Esophagus muscularis mucosa (tissue), 4 donors: ENCODE measurements at regions not wholly inside any gene's neighbourhood (a gene's known extent, or its start where the extent isn't known, plus 50 kb on each side); places are given as distances from the start of the nearest gene placed in this dataset.
A peak's percentile ranks its signal among the peaks of the same experiment; 100 is the strongest.

Experiments
- DNase-seq: peaks from one replicate; pipeline ENCODE4 v3.0.0-alpha.2; 2017; ENCODE audit errors: extremely low spot score
- H3K27ac ChIP-seq, 4 donors: fragments of 200-600 bp; sonication (generic); replicated peaks in 1 of 4; 1 replicate in 3 of 4; 2 replicates in 1 of 4; pipeline ENCODE4 v1.5.1; 2016 to 2019; ENCODE audit warnings: mild to moderate bottlenecking in 1 of 4
- H3K27me3 ChIP-seq, 4 donors: fragments of 200-600 bp; sonication (generic); one replicate each; pipeline versions ENCODE4 v1.5.1 to v1.6.0; 2016 to 2019
- H3K36me3 ChIP-seq, 4 donors: fragments of 200-600 bp; sonication (generic); one replicate each; pipeline ENCODE4 v1.5.1; 2016 to 2019
- H3K4me1 ChIP-seq, 4 donors: fragments of 200-600 bp; sonication (generic); one replicate each; pipeline ENCODE4 v1.5.1; 2016 to 2019
- H3K4me3 ChIP-seq, 4 donors: fragments of 200-600 bp; sonication (generic); 1 replicate in 2 of 4; 2 replicates in 2 of 4; pipeline ENCODE4 v1.5.1; 2016 to 2019; ENCODE audit warnings: mild to moderate bottlenecking in 4 of 4, moderate library complexity in 1 of 4
- H3K9me3 ChIP-seq, 4 donors: fragments of 200-600 bp; sonication (generic); 1 replicate in 3 of 4; 2 replicates in 1 of 4; pipeline ENCODE4 v1.5.1; 2016 to 2019
- EP300 ChIP-seq: sonication (generic); formaldehyde crosslinking; IDR thresholded peaks from one replicate; pipeline ENCODE4 v1.6.1; 2017; ENCODE audit warnings: antibody characterized with exemption
- POLR2A ChIP-seq: fragments of 450-650 bp; IDR thresholded peaks from one replicate; pipeline ENCODE4 v1.6.1; 2017; ENCODE audit warnings: antibody characterized with exemption, moderate library complexity, mild to moderate bottlenecking, low read depth
- POLR2AphosphoS5 ChIP-seq, 2 donors: sonication (generic); formaldehyde crosslinking; IDR thresholded peaks; one replicate each; pipeline ENCODE4 v1.6.1; 2017; ENCODE audit warnings: antibody characterized with exemption in 2 of 2
- WGBS: methylation state at CpG from one replicate; pipeline ENCODE4 v1.1.5; 2018; 5-methylcytosine and 5-hydroxymethylcytosine counted together
- intact Hi-C: fragments of 100-400 bp; cut with DNase I; formaldehyde crosslinking; loops from one replicate; pipeline ENCODE4 v1.15.1; 2023
- TF ChIP-seq, protein P1 (sequence below), 3 experiments: fragments of 200-600 bp in 2 of 3; fragments of 450-650 bp in 1 of 3; sonication (generic) in 2 of 3; IDR thresholded peaks; one replicate each; pipeline ENCODE4 v1.5.1; 2017 to 2019; ENCODE audit warnings: antibody characterized with exemption in 3 of 3, mild to moderate bottlenecking in 2 of 3, moderate library complexity in 1 of 3

DNA sequence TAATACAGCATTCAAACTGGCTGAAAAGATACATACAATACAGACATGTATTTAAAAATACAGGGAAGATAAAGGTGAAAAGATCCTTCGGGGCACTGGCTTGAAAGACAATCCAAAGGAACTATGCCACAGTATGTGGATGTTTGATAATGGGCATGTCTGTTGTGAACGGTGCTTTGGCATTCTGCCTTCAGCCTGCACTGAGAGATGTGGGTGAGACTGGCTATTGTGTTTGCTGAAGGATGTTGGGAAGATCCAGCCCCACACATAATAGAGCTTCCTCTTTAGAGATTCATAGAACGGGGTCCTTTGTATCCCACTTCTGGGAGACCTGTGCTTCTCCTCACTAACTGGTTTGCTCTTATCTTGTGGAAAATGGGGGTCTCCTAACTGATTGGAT is 65.1 kb upstream of the CXCR4 start:
- WGBS: 63% methylated on average over 3 of the region's 3 CpGs
- Histone ChIP-seq H3K27ac (no peak overlapping the region), H3K9me3 (peaks cover 0 to 9% (median 4%) of the 10 kb centered on the region in 4 donors), H3K27me3 (no peaks in the 10 kb centered on the region), H3K36me3 (no peaks in the 10 kb centered on the region), H3K4me3 (no peak overlapping the region), H3K4me1 (no peaks in the 10 kb centered on the region)
- DNase-seq: peak; percentile 53
- intact Hi-C loops: no loop called here
- no peak for TF ChIP-seq POLR2AphosphoS5 (IDR thresholded peaks at IDR 0.05)
- TF ChIP-seq POLR2A: no peak
- TF ChIP-seq, protein P1, sequence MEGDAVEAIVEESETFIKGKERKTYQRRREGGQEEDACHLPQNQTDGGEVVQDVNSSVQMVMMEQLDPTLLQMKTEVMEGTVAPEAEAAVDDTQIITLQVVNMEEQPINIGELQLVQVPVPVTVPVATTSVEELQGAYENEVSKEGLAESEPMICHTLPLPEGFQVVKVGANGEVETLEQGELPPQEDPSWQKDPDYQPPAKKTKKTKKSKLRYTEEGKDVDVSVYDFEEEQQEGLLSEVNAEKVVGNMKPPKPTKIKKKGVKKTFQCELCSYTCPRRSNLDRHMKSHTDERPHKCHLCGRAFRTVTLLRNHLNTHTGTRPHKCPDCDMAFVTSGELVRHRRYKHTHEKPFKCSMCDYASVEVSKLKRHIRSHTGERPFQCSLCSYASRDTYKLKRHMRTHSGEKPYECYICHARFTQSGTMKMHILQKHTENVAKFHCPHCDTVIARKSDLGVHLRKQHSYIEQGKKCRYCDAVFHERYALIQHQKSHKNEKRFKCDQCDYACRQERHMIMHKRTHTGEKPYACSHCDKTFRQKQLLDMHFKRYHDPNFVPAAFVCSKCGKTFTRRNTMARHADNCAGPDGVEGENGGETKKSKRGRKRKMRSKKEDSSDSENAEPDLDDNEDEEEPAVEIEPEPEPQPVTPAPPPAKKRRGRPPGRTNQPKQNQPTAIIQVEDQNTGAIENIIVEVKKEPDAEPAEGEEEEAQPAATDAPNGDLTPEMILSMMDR (IDR thresholded peaks at IDR 0.05): no peak
- TF ChIP-seq EP300: no peak

GRCh38 chr2:136182315-136182714 is 64.4 kb upstream of the CXCR4 start:
- Histone ChIP-seq H3K27ac (no peak overlapping the region), H3K27me3 (no peaks in the 10 kb centered on the region), H3K4me1 (no peaks in the 10 kb centered on the region), H3K9me3 (peaks cover 0 to 9% (median 4%) of the 10 kb centered on the region in 4 donors), H3K4me3 (no peak overlapping the region), H3K36me3 (no peaks in the 10 kb centered on the region)
- TF ChIP-seq, protein P1 (IDR thresholded peaks at IDR 0.05): no peak
- TF ChIP-seq POLR2AphosphoS5 (IDR thresholded peaks at IDR 0.05) (no peak), EP300 (no peak), POLR2A (no peak)
- intact Hi-C loops: no loop called here
- peak; percentile 60 for DNase-seq

GRCh38 chr2:136179602-136179975 is 61.6 kb upstream of the CXCR4 start:
- intact Hi-C loops: no loop called here
- Histone ChIP-seq H3K36me3 (no peaks in the 10 kb centered on the region), H3K4me3 (no peak overlapping the region), H3K27ac (no peak overlapping the region), H3K27me3 (no peaks in the 10 kb centered on the region), H3K9me3 (peaks cover 0 to 9% (median 4%) of the 10 kb centered on the region in 4 donors), H3K4me1 (no peaks in the 10 kb centered on the region)
- TF ChIP-seq POLR2A: no peak
- no peak for TF ChIP-seq EP300
- TF ChIP-seq, protein P1 (IDR thresholded peaks at IDR 0.05): no peak
- no peak for TF ChIP-seq POLR2AphosphoS5 (IDR thresholded peaks at IDR 0.05)
- DNase-seq: no peak

DNA sequence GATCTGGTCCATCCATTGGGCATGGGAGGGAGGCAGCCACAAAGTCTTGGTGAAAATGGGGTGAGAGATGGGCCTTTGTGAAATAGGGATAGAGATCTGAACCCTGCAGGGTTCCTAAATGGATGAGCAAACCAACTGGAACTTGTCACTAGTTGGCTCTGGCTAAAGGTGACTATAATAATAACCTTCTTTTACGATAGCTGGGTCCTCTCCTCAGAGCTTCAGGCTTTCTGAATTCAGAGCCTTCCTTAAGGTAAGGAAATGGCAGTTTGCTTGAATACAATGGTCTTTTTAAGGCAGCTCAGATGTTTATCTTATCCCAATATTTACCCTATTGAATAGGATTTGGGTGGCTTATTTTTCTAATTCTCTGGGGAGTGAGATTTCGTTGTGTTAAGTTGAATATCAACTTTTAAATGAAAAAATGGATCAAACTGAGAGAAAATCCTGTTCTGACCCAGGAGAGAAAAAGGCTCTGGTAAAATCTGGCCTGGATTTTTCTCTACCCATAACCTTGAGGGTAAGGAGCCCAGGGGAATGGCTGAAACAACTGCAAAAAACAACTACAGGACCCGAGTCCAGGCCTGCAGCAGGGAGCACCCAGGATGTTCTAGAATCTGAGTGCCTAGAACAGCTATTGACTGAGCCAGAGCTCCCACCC is 61.1 kb upstream of the CXCR4 start:
- intact Hi-C loops: no loop called here
- TF ChIP-seq POLR2A (no peak), POLR2AphosphoS5 (IDR thresholded peaks at IDR 0.05) (no peak), EP300 (no peak)
- TF ChIP-seq, protein P1 (IDR thresholded peaks at IDR 0.05): no peak

GRCh38 chr2:136175868-136176267 is 57.9 kb upstream of the CXCR4 start:
- no peak overlapping the region for H3K27ac ChIP-seq
- no peaks in the 10 kb centered on the region for H3K4me1 ChIP-seq
- no peaks in the 10 kb centered on the region for H3K27me3 ChIP-seq
- intact Hi-C loops: no loop called here
- no peaks in the 10 kb centered on the region for H3K36me3 ChIP-seq
- H3K9me3 ChIP-seq: peaks cover 0 to 4% (median 1%) of the 10 kb centered on the region in 4 donors
- H3K4me3 ChIP-seq: no peak overlapping the region
- DNase-seq: no peak
- no peak for TF ChIP-seq POLR2AphosphoS5 (IDR thresholded peaks at IDR 0.05)
- TF ChIP-seq EP300: no peak
- no peak for TF ChIP-seq POLR2A
- TF ChIP-seq, protein P1 (IDR thresholded peaks at IDR 0.05): no peak

More for the DNA sequence above, 61.1 kb upstream of the CXCR4 start:
- Histone ChIP-seq H3K36me3 (no peaks in the 10 kb centered on the region), H3K4me3 (no peak overlapping the region), H3K27ac (no peak overlapping the region), H3K9me3 (peaks cover 0 to 9% (median 4%) of the 10 kb centered on the region in 4 donors), H3K27me3 (no peaks in the 10 kb centered on the region), H3K4me1 (no peaks in the 10 kb centered on the region)
- no peak for DNase-seq
- 61% methylated on average over 3 of the region's 3 CpGs for WGBS
